H9 (cell line): ENCODE measurements at regions not wholly inside any gene's neighbourhood (a gene's known extent, or its start where the extent isn't known, plus 50 kb on each side); places are given as distances from the start of the nearest gene placed in this dataset.

Source experiments
- DNase-seq: peaks from one replicate; pipeline ENCODE4 v3.0.0-alpha.2; 2017
- H2AFZ ChIP-seq: one replicate; pipeline ENCODE4 v1.6.1; 2013; ENCODE audit warnings: mild to moderate bottlenecking, low read length, control low read depth, moderate library complexity
- H2AK5ac ChIP-seq: 2 replicates; pipeline ENCODE4 v1.6.1; 2013; ENCODE audit warnings: low read length, control low read depth, mixed read lengths; ENCODE audit not compliant: insufficient read length
- H2BK120ac ChIP-seq: one replicate; pipeline ENCODE4 v1.6.1; 2013; ENCODE audit warnings: low read depth, mild to moderate bottlenecking, low read length, control low read depth, inconsistent platforms; ENCODE audit not compliant: poor library complexity, severe bottlenecking
- H2BK12ac ChIP-seq: 2 replicates; pipeline ENCODE4 v1.6.1; 2013; ENCODE audit warnings: low read length, control low read depth, mixed read lengths, low read depth; ENCODE audit not compliant: insufficient read length
- H2BK15ac ChIP-seq: 2 replicates; pipeline ENCODE4 v1.6.1; 2013; ENCODE audit warnings: low read depth, low read length, control low read depth
- H2BK20ac ChIP-seq: one replicate; pipeline ENCODE4 v1.6.1; 2013; ENCODE audit warnings: low read depth, mild to moderate bottlenecking, low read length, control low read depth, inconsistent platforms; ENCODE audit not compliant: poor library complexity, severe bottlenecking
- H2BK5ac ChIP-seq: 2 replicates; pipeline ENCODE4 v1.6.1; 2013; ENCODE audit warnings: low read length, control low read depth, mixed read lengths; ENCODE audit not compliant: insufficient read length
- H3K14ac ChIP-seq: 2 replicates; pipeline ENCODE4 v1.6.1; 2013; ENCODE audit warnings: low read length, control low read depth; ENCODE audit not compliant: insufficient read depth
- H3K18ac ChIP-seq: 2 replicates; pipeline ENCODE4 v1.6.1; 2013; ENCODE audit warnings: low read depth, mild to moderate bottlenecking, mixed read lengths, low read length, control low read depth; ENCODE audit not compliant: insufficient read length
- H3K23ac ChIP-seq: 2 replicates; pipeline ENCODE4 v1.6.1; 2013; ENCODE audit warnings: low read length, control low read depth, mixed read lengths, low read depth; ENCODE audit not compliant: insufficient read length
- H3K23me2 ChIP-seq: 2 replicates; pipeline ENCODE4 v1.6.1; 2013; ENCODE audit warnings: low read depth, mild to moderate bottlenecking, mixed read lengths, low read length, control low read depth; ENCODE audit not compliant: insufficient read length, poor library complexity, severe bottlenecking
- H3K27ac ChIP-seq: 2 replicates; pipeline ENCODE4 v1.5.1; 2013; ENCODE audit warnings: low read length, control low read depth, mixed read lengths, low read depth; ENCODE audit not compliant: insufficient read length
- H3K27me3 ChIP-seq: 2 replicates; pipeline ENCODE4 v1.6.1; 2013; ENCODE audit warnings: low read length, control low read depth, inconsistent platforms; ENCODE audit not compliant: insufficient read depth
- H3K4ac ChIP-seq: 2 replicates; pipeline ENCODE4 v1.6.1; 2013; ENCODE audit warnings: low read depth, mild to moderate bottlenecking, control low read depth, inconsistent platforms, low read length, moderate library complexity
- H3K4me1 ChIP-seq: 2 replicates; pipeline ENCODE4 v1.6.1; 2013; ENCODE audit warnings: low read length, control low read depth, inconsistent platforms; ENCODE audit not compliant: insufficient read depth
- H3K4me2 ChIP-seq: 2 replicates; pipeline ENCODE4 v1.6.1; 2013; ENCODE audit warnings: low read length, control low read depth, mixed read lengths; ENCODE audit not compliant: insufficient read length, insufficient read depth
- H3K56ac ChIP-seq: 2 replicates; pipeline ENCODE4 v1.6.1; 2013; ENCODE audit warnings: low read depth, mild to moderate bottlenecking, mixed read lengths, low read length, control low read depth; ENCODE audit not compliant: insufficient read length
- H3K79me1 ChIP-seq: 2 replicates; pipeline ENCODE4 v1.6.1; 2013; ENCODE audit warnings: low read depth, mild to moderate bottlenecking, moderate library complexity, low read length, control low read depth, inconsistent platforms; ENCODE audit not compliant: insufficient read depth, poor library complexity, severe bottlenecking
- H3K79me2 ChIP-seq: 2 replicates; pipeline ENCODE4 v1.6.1; 2013; ENCODE audit warnings: low read length, control low read depth, inconsistent platforms; ENCODE audit not compliant: insufficient read depth
- H3K9ac ChIP-seq: 2 replicates; pipeline ENCODE4 v1.6.1; 2013; ENCODE audit warnings: low read length, control low read depth, mixed read lengths; ENCODE audit not compliant: insufficient read length; ENCODE audit errors: extremely low read depth
- H3K9me3 ChIP-seq: one replicate; pipeline ENCODE4 v1.6.1; 2013; ENCODE audit warnings: low read depth, low read length, inconsistent platforms; ENCODE audit not compliant: control insufficient read depth
- H3T11ph ChIP-seq: one replicate; pipeline ENCODE4 v1.6.1; 2013; ENCODE audit warnings: mild to moderate bottlenecking, low read length, control low read depth, inconsistent platforms
- H4K20me1 ChIP-seq: one replicate; pipeline ENCODE4 v1.6.1; 2013; ENCODE audit not compliant: control insufficient read depth, insufficient read length, insufficient read depth
- H4K5ac ChIP-seq: 2 replicates; pipeline ENCODE4 v1.6.1; 2013; ENCODE audit warnings: low read depth, mild to moderate bottlenecking, mixed read lengths, low read length, control low read depth; ENCODE audit not compliant: insufficient read length
- H4K8ac ChIP-seq: replicated peaks from 2 replicates; pipeline ENCODE4 v1.6.1; 2013; ENCODE audit warnings: low read length, control low read depth, mixed read lengths, low read depth; ENCODE audit not compliant: insufficient read length
- H4K91ac ChIP-seq: 2 replicates; pipeline ENCODE4 v1.6.1; 2013; ENCODE audit warnings: low read depth, mild to moderate bottlenecking, moderate library complexity, mixed read lengths, low read length, control low read depth; ENCODE audit not compliant: insufficient read length
- H3K27ac Mint-ChIP-seq, 3 experiments: 2 replicates in 2 of 3; 3 replicates in 1 of 3; pipeline ENCODE4 v1.8.0; 2020 to 2021; ENCODE audit warnings: mixed read lengths in 3 of 3, mild to moderate bottlenecking in 1 of 3, moderate library complexity in 1 of 3
- H3K27me3 Mint-ChIP-seq: 2 replicates; pipeline ENCODE4 v1.8.0; 2021; ENCODE audit warnings: low read depth, mild to moderate bottlenecking, moderate library complexity, mixed read lengths
- H3K36me3 Mint-ChIP-seq, 3 experiments: 2 replicates in 2 of 3; 3 replicates in 1 of 3; pipeline ENCODE4 v1.8.0; 2020 to 2021; ENCODE audit warnings: low read depth in 3 of 3, mixed read lengths in 3 of 3; ENCODE audit not compliant: insufficient read depth in 1 of 3
- H3K4me1 Mint-ChIP-seq, 2 experiments: 2 replicates each; pipeline ENCODE4 v1.8.0; 2020; ENCODE audit warnings: mixed read lengths in 2 of 2
- H3K4me3 Mint-ChIP-seq, 2 experiments: 2 replicates in 1 of 2; 3 replicates in 1 of 2; pipeline ENCODE4 v1.8.0; 2020 to 2021; ENCODE audit warnings: mild to moderate bottlenecking in 2 of 2, mixed read lengths in 2 of 2, moderate library complexity in 1 of 2
- H3K9me3 Mint-ChIP-seq, 2 experiments: 2 replicates in 1 of 2; 3 replicates in 1 of 2; pipeline ENCODE4 v1.8.0; 2020; ENCODE audit warnings: mild to moderate bottlenecking in 2 of 2, mixed read lengths in 2 of 2, moderate library complexity in 1 of 2
- CTCF ChIP-seq: fragments of 200-600 bp; sonication (generic); conservative IDR thresholded peaks from 3 replicates; pipeline ENCODE4 v1.8.0; 2021; ENCODE audit warnings: antibody characterized with exemption, mild to moderate bottlenecking
- WGBS: extraction: QIAGEN DNeasy Blood & Tissue Kit; methylation state at CpG from one replicate; pipeline ENCODE4 v1.1.7; 2013; ENCODE audit warnings: missing lambda C conversion rate, low lambda C conversion rate, mixed read lengths; ENCODE audit not compliant: insufficient read length; ENCODE audit errors: extremely low coverage; 5-methylcytosine and 5-hydroxymethylcytosine counted together

- H3K27me3 Mint-ChIP-seq, result no peaks in the 10 kb centered on the region; the same call in 1 of the 2 replicates
- H2BK5ac ChIP-seq, result no peak overlapping the region
- H4K5ac ChIP-seq, result no peak overlapping the region
- H3K27me3 ChIP-seq, result no peaks in the 10 kb centered on the region
- H3K23ac ChIP-seq, result no peak overlapping the region
- WGBS, result no CpG with 5 or more reads among the region's 2 CpGs
- no peak for DNase-seq
- no peaks in the 10 kb centered on the region for H3K23me2 ChIP-seq
- H3K9me3 Mint-ChIP-seq, result peaks cover 4 to 6% of the 10 kb centered on the region in 2 experiments; a peak in 4 of 5 replicates
- peaks cover 3 to 7% (median 4%) of the 10 kb centered on the region in 3 experiments; a peak in 3 of 7 replicates for H3K36me3 Mint-ChIP-seq
- H3K56ac ChIP-seq, result no peak overlapping the region
- no peak overlapping the region for H4K8ac ChIP-seq
- H3K14ac ChIP-seq, result no peak overlapping the region
- H3K9ac ChIP-seq, result no peak overlapping the region
- no peaks in the 10 kb centered on the region for H3K79me2 ChIP-seq
- no peak overlapping the region for H3K4ac ChIP-seq
- no peak overlapping the region for H3K27ac Mint-ChIP-seq
- no peaks in the 10 kb centered on the region for H3K9me3 ChIP-seq
- no peak overlapping the region for H3T11ph ChIP-seq
- H3K4me3 Mint-ChIP-seq, result no peak overlapping the region
- H2BK12ac ChIP-seq, result no peak overlapping the region
- H3K79me1 ChIP-seq, result no peaks in the 10 kb centered on the region
- H4K91ac ChIP-seq, result no peak overlapping the region
- H3K4me1 ChIP-seq, result no peaks in the 10 kb centered on the region
- H2BK120ac ChIP-seq, result no peak overlapping the region
- H3K4me2 ChIP-seq, result no peak overlapping the region
- no peak overlapping the region for H2BK20ac ChIP-seq
- peaks cover 4 to 5% of the 10 kb centered on the region in 2 experiments; a peak in 3 of 4 replicates for H3K4me1 Mint-ChIP-seq
- H2AK5ac ChIP-seq, result no peak overlapping the region
- H2AFZ ChIP-seq, result no peak overlapping the region
- no peak for TF ChIP-seq CTCF
- no peak overlapping the region for H2BK15ac ChIP-seq
- no peaks in the 10 kb centered on the region for H4K20me1 ChIP-seq
- no peak overlapping the region for H3K27ac ChIP-seq
- H3K18ac ChIP-seq, result no peak overlapping the region
These were observed 203.3 kb downstream of the COG6 start for GRCh38 chr13:39858794-39859193.
